Brain microvascular endothelial cell (primary cell): ENCODE measurements at regions not wholly inside any gene's neighbourhood (a gene's known extent, or its start where the extent isn't known, plus 50 kb on each side); places are given as distances from the start of the nearest gene placed in this dataset.
A peak's percentile ranks its signal among the peaks of the same experiment; 100 is the strongest.

Source experiments
- DNase-seq: peaks from one replicate; pipeline ENCODE4 v3.0.0-alpha.2; 2020
- H3K27ac ChIP-seq: fragments of 250-450 bp; sonication (Bioruptor Pico); 2 replicates; pipeline ENCODE4 v1.5.1; 2020; ENCODE audit warnings: mild to moderate bottlenecking, moderate library complexity
- H3K27me3 ChIP-seq: fragments of 250-450 bp; sonication (Bioruptor Pico); replicated peaks from 2 replicates; pipeline ENCODE4 v1.5.1; 2020; ENCODE audit warnings: mild to moderate bottlenecking
- H3K36me3 ChIP-seq: fragments of 250-450 bp; sonication (Bioruptor Pico); replicated peaks from 2 replicates; pipeline ENCODE4 v1.5.1; 2020; ENCODE audit warnings: mild to moderate bottlenecking
- H3K4me3 ChIP-seq: 2 replicates; pipeline ENCODE4 v1.5.1; 2011; ENCODE audit warnings: low read depth, mild to moderate bottlenecking, control low read depth, low read length, moderate library complexity
- in situ Hi-C: cut with HindIII; loops from 2 replicates; pipeline ENCODE4 v1.10.0; 2017; ENCODE audit warnings: low sequenced_read_pairs, low pct_ligation_motif_present
- TF ChIP-seq, protein P1 (sequence below): IDR thresholded peaks from 2 replicates; pipeline ENCODE4 v1.5.1; 2011; ENCODE audit warnings: low read depth, mild to moderate bottlenecking, moderate library complexity, low read length, control low read depth, inconsistent platforms; ENCODE audit errors: missing control alignments

DNA sequence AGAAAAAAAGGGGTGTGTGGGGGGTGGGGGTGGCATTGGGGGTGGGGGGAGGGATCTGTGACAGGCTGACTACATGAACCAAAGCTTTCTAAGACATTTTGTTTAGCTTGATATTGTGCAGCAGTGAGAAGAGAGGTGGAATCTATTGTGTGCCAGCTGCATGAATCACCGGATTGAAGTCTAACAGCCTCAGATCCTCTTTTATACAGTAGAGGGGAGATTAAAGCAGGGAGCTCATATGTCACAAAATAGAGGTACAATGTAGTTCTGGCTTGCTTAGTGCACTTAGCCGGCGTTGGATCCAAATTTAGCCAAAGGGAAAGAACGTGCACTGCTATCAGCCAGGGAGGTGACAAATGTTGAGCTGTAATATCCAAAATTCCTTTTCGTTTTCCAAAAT is 404.2 kb upstream of the CITED2 start:
- TF ChIP-seq, protein P1, sequence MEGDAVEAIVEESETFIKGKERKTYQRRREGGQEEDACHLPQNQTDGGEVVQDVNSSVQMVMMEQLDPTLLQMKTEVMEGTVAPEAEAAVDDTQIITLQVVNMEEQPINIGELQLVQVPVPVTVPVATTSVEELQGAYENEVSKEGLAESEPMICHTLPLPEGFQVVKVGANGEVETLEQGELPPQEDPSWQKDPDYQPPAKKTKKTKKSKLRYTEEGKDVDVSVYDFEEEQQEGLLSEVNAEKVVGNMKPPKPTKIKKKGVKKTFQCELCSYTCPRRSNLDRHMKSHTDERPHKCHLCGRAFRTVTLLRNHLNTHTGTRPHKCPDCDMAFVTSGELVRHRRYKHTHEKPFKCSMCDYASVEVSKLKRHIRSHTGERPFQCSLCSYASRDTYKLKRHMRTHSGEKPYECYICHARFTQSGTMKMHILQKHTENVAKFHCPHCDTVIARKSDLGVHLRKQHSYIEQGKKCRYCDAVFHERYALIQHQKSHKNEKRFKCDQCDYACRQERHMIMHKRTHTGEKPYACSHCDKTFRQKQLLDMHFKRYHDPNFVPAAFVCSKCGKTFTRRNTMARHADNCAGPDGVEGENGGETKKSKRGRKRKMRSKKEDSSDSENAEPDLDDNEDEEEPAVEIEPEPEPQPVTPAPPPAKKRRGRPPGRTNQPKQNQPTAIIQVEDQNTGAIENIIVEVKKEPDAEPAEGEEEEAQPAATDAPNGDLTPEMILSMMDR: no peak
- DNase-seq: peak; percentile 24
- Histone ChIP-seq H3K27me3 (no peaks in the 10 kb centered on the region), H3K36me3 (no peaks in the 10 kb centered on the region), H3K27ac (no peak overlapping the region), H3K4me3 (no peak overlapping the region)
- in situ Hi-C loops: no loop called here

DNA sequence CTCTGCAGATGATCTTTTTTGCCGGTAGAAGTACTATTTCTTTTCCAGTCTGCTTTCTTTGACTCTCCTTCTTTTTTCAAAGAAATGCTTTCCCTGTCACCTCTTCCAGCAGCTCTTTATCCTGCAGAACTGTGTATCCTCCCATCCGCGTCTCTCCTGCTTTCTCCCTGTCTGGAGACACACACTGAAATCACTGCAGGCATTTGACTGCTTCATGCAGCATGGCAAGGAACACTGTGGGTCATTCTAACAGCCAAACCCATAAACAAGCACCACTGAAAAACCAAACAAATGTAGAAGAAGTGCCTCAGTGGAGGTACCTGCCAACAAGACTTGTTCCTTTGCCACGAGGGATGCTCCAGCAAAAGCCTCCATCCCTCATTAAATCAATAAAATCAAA is 403.7 kb upstream of the CITED2 start:
- in situ Hi-C loops: no loop called here
- TF ChIP-seq, protein P1: no peak
- no peak for DNase-seq
- no peak overlapping the region for H3K27ac ChIP-seq
- no peaks in the 10 kb centered on the region for H3K36me3 ChIP-seq
- no peaks in the 10 kb centered on the region for H3K27me3 ChIP-seq
- no peak overlapping the region for H3K4me3 ChIP-seq

DNA sequence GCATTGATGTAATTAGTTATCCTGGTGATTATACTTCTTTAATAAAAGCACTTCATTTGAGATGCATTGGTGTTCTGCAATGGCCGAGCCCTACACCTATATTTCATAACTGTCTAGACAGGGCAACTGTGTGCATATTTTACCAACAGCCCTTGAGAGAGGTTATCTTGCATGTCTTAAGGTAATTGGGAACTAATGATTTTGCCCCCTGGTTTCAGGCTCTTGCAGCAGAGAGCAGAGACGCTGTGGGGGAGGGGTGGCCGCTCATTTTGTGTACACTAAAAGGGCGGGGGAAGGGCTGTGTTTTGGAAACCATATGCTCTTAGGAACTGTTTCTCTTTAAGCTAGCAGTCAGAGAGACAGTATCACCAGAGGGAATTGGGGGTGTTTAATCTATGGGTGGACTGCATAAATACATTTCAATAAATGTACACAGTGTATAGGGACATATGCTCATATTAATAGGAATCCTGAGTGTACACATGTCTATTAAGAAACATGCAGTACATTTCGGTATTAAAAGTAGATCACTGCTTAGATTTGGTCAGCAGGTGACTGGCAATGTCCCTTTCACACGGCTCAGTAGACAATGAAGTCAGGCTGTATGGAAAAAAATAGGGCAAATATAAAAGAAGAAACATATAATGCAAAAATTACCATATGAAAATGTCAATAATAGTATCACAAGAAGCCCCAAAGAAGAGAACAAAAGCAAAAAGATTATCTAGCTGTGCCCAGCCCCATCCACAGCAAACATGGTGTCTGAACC is 402.9 kb upstream of the CITED2 start:
- TF ChIP-seq, protein P1: no peak
- DNase-seq: no peak
- in situ Hi-C loops: no loop called here
- Histone ChIP-seq H3K27me3 (no peaks in the 10 kb centered on the region), H3K36me3 (no peaks in the 10 kb centered on the region), H3K4me3 (no peak overlapping the region), H3K27ac (no peak overlapping the region)

DNA sequence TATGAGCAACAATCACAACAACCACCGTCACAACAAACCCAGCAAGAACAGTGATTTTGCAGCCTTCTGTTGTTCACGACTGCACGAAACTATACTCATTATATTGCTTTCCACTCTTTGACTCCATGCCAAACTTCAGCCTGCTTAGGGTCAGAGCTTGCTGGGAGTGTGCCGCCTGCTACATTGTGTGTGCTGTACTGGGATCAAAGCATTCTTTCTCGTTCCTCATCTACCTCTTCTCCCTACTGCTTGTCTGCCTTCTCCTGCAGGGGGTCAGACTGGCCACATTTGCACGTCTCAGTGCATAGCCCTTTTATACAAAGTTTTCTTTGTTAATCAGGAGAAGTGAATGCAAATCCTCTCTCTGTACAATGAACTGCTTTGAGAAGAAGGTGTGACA is 401.6 kb upstream of the CITED2 start:
- H3K4me3 ChIP-seq: no peak overlapping the region
- H3K27me3 ChIP-seq: no peaks in the 10 kb centered on the region
- H3K36me3 ChIP-seq: no peaks in the 10 kb centered on the region
- in situ Hi-C loops: no loop called here
- no peak for DNase-seq
- H3K27ac ChIP-seq: no peak overlapping the region
- TF ChIP-seq, protein P1: no peak

DNA sequence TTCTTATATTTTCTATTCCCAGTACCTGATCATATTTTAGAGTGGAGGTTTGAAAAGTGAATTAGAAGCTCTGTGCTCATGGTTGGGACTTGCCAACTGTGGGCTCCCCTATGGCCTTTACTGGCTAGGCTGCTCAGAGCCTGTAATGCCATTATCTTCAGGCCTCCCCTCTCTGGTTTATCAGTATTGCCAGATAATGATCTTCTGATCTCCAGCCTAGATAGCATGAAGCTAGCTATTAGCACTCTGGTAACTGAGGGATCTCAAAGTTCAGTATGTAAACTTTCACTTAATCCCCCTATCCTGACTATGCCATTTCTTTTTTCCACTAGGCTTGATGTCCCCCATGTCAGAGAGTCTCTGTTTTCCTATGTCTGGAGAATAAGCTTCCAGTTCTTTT is 393.7 kb upstream of the CITED2 start:
- H3K4me3 ChIP-seq: no peak overlapping the region
- H3K27ac ChIP-seq: no peak overlapping the region
- no peak for DNase-seq
- H3K36me3 ChIP-seq: no peaks in the 10 kb centered on the region
- TF ChIP-seq, protein P1: no peak
- in situ Hi-C loops: no loop called here
- H3K27me3 ChIP-seq: no peaks in the 10 kb centered on the region

DNA sequence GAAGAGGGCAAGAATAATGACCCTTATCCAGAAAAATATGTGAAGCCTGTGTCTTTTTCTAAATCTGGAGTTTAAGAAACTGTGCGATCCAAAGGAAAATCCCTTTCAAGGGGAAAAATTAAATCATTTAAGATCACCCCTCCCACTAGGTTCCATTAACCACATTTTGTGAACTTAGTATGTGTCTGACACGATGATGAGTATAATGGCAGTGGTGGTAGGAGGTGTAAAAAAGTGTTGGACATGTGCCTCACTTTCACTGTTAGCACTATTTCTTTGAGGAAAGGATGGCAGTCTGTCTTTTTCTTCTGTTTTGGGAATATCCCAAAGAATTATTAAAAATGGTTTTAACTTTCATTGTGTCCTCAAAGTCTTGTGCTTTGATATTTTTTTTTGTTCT is 392.3 kb upstream of the CITED2 start:
- no peak overlapping the region for H3K4me3 ChIP-seq
- DNase-seq: no peak
- TF ChIP-seq, protein P1: no peak
- no peaks in the 10 kb centered on the region for H3K27me3 ChIP-seq
- H3K36me3 ChIP-seq: no peaks in the 10 kb centered on the region
- no peak overlapping the region for H3K27ac ChIP-seq
- in situ Hi-C loops: no loop called here
